GM18868 (cell line): ENCODE measurements at regions not wholly inside any gene's neighbourhood (a gene's known extent, or its start where the extent isn't known, plus 50 kb on each side); places are given as distances from the start of the nearest gene placed in this dataset.
"Not testable (repeated sequence)": the region's sequence is repeated elsewhere in the genome, so short reads cannot be mapped to it uniquely, and the experiment has no call there.

Source experiments
- ATAC-seq: cut with Tn5 transposase; IDR thresholded peaks from one replicate; pipeline ENCODE4 v1.9.1; 2021; ENCODE audit warnings: mild to moderate bottlenecking, moderate library complexity; ENCODE audit not compliant: unreplicated experiment

GRCh38 chr4:12957108-12957507, 527.0 kb downstream of the RAB28 start:
- no peak for ATAC-seq

GRCh38 chr4:12956026-12956425, 528.1 kb downstream of the RAB28 start:
- no peak for ATAC-seq

- no peak for ATAC-seq
These were observed 534.2 kb downstream of the RAB28 start for GRCh38 chr4:12949719-12950490.

- no peak for ATAC-seq
These were observed 541.1 kb downstream of the RAB28 start for GRCh38 chr4:12943069-12943468.

- ATAC-seq, result no peak
These were observed 550.3 kb downstream of the RAB28 start for GRCh38 chr4:12933760-12934221.

GRCh38 chr4:12932203-12932788, 551.8 kb downstream of the RAB28 start:
- ATAC-seq, result no peak

- no peak for ATAC-seq
These were observed 554.4 kb downstream of the RAB28 start for GRCh38 chr4:12929784-12930183.

- no peak for ATAC-seq
These were observed 555.4 kb downstream of the RAB28 start for GRCh38 chr4:12928751-12929150.

GRCh38 chr4:12926189-12927066, 557.7 kb downstream of the RAB28 start:
- ATAC-seq, result peak; percentile 67

- ATAC-seq, result no peak
These were observed 559.3 kb downstream of the RAB28 start for GRCh38 chr4:12924728-12925320.

- ATAC-seq, result no peak
These were observed 559.9 kb downstream of the RAB28 start for GRCh38 chr4:12924253-12924652.

GRCh38 chr4:12912896-12913418, 571.2 kb downstream of the RAB28 start:
- ATAC-seq, result no peak

- ATAC-seq, result no peak
These were observed 572.3 kb downstream of the RAB28 start for GRCh38 chr4:12911750-12912358.

- ATAC-seq, result not testable (repeated sequence)
These were observed 580.5 kb downstream of the RAB28 start for GRCh38 chr4:12903640-12904039.

- ATAC-seq, result no peak
These were observed 581.4 kb downstream of the RAB28 start for GRCh38 chr4:12902735-12903134.

GRCh38 chr4:12897954-12898353, 586.2 kb downstream of the RAB28 start:
- no peak for ATAC-seq

GRCh38 chr4:12894062-12894461, 590.1 kb downstream of the RAB28 start:
- ATAC-seq, result no peak

- no peak for ATAC-seq
These were observed 595.1 kb downstream of the RAB28 start for GRCh38 chr4:12889054-12889453.

- no peak for ATAC-seq
These were observed 599.0 kb downstream of the RAB28 start for GRCh38 chr4:12884846-12885796.
